GM12874 (cell line): ENCODE measurements at regions not wholly inside any gene's neighbourhood (a gene's known extent, or its start where the extent isn't known, plus 50 kb on each side); places are given as distances from the start of the nearest gene placed in this dataset.

ENCODE experiments used
- CTCF ChIP-seq: IDR thresholded peaks from 2 replicates; pipeline ENCODE4 v1.5.1; 2011; ENCODE audit warnings: low read depth, mild to moderate bottlenecking, control low read depth, low read length, moderate library complexity; ENCODE audit not compliant: insufficient read depth

DNA sequence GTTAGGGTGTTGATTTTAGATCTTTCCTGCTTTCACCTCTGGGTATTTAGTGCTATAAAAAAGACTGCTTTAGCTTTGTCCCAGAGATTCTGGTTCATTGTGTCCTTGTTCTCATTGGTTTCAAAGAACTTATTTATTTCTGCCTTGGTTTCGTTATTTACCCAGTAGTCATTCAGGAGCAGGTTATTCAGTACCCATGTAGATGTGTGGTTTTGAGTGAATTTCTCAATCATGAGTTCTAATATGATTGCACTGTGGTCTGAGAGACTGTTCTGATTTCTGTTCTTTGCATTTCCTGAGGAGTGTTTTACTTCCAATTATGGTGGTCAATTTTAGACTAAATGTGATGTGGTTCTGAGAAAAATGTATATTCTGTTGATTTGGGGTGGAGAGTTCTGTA lies 167.1 kb upstream of the KYNU start:
- no peak for TF ChIP-seq CTCF

DNA sequence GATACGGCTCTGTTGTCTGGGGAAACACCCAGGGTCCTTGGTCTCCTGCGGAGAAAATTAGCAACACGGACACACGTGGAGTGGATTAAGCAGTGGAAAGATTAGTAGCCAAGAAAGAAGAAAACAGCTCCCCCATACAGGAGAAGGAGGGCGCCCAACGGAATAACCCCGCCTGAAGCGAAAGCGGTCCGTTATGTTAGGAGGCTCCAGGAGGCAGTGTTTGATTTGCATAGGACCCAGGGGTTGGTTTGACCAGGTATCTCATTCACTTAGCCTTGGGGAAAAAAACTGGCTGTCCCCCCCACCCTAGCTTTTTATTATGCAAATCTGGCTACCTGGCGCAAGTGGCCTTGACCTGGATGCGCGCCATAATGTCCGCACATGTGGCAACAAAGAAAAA lies 170.1 kb upstream of the KYNU start:
- no peak for TF ChIP-seq CTCF

DNA sequence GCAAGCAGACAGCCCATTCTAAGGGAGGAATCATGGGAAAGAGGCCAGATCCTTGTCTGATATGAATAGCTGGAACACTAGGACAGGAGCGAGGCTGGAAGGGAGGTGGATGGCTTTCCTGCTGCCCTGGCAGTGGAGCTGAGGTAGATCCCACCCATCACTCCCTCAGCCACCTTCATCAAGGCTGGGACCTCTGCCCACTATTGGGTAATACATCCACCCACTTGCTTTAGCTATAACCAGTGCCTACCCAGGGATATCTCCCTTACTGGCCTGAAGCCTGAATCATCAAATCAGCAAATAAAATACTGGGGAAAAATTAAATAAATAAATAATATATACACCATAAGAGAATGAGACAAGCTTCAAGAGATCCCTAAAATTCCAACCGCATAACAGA lies 183.2 kb upstream of the KYNU start:
- no peak for TF ChIP-seq CTCF

DNA sequence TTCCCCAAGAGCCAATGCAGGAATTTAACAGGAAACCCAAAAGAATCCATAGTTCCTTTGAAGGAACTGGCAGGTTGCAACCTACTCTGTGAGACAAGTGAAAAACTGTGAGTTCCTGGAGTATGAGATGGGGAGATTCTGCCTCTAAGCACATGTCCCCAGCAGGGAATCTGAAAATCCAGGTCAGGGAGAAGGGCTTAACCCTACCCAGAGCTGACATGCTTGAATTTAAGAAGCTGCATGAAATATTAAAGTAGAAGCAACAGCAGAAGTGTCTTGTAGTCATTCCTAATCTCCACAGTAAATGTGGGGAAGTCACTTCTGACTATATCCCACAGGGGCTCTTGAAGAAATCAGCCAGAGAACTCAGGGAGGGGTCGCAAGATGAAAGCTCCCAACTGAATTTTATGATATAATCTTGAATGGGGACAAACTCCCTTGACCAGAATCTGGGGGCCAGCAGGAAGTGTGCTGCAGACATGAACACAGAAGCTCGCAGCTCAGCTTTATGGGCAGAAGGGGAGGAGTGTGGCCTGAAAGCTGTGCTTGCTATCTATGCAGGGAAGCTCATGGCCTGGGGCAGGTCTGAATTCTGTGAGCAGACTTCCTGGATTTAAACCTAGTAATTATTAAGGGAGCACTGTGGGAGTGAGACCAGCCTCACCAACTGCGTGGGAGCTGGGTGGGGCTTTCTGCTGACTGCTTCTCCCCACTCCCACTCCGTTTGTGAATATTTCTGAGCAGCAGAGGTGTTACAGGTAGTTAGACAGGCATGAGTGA lies 184.1 kb upstream of the KYNU start:
- no peak for TF ChIP-seq CTCF

- no peak for TF ChIP-seq CTCF
Observed at GRCh38 chr2:142688856-142689605, 188.4 kb upstream of the KYNU start.

GRCh38 chr2:142687509-142687908 lies 190.0 kb upstream of the KYNU start:
- no peak for TF ChIP-seq CTCF

GRCh38 chr2:142687075-142687474 lies 190.4 kb upstream of the KYNU start:
- TF ChIP-seq CTCF, result no peak
